ENCODE measurements at regions not wholly inside any gene's neighbourhood (a gene's known extent, or its start where the extent isn't known, plus 50 kb on each side); places are given as distances from the start of the nearest gene placed in this dataset.
"Not testable (repeated sequence)": the region's sequence is repeated elsewhere in the genome, so short reads cannot be mapped to it uniquely, and the experiment has no call there.

DNA sequence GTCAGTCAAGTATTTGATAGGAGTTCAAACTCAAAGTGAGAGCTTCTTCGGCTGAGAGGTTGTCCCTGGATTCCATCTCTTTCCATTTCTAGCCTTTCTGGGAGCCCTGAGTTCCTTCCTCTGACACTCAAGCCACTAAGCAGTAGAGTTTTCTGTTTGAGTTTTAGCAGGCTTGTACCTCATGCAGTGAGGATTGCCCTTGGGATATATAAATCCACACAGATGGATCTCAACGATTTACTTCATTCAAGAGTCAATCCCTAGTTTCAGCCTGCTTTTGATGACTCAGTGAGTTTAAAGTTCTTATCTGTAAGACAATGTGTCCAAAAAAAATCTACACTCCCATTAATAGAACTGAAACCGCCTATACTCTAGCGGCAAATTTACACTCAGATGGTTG, 2240.9 kb upstream of the WWC1 start:
- DNase-seq, result no peak

DNA sequence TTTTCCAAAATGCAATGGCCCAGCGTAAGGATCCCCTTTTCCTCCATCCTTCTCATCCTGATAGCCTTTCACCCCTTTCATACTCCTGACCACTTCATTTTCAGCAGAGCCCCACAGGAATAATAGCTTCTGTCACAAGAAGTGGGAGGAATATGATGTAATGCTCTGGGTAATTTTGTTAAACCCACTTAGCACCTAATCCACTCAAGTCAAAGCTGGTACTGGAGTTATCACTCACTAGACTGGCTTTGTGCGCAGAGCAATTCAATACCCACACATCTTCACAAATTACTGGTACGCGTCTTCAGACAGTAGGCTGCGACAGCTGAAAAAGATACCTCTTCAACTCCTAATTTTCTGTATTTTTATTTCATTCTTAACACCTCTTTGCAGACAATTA, 2232.8 kb upstream of the WWC1 start:
- no peak for DNase-seq

DNA sequence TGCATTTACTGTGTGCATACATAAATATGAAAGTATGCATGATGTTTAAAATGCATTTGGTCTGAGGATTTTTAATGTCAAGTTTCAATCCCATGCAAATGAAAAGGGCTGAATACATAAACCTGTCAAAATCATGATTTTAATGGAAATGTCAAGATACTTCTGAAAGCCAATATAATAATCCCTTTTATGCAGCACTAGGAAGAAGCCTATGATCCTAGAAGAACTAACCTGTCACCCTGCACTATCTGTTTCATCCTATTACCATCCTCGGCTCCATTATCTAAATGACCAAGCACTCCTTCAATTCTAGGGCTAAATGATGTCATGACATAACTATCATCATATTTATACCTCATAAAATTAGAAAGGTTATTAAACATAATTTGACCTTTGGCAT, 2229.4 kb upstream of the WWC1 start:
- DNase-seq, result no peak

DNA sequence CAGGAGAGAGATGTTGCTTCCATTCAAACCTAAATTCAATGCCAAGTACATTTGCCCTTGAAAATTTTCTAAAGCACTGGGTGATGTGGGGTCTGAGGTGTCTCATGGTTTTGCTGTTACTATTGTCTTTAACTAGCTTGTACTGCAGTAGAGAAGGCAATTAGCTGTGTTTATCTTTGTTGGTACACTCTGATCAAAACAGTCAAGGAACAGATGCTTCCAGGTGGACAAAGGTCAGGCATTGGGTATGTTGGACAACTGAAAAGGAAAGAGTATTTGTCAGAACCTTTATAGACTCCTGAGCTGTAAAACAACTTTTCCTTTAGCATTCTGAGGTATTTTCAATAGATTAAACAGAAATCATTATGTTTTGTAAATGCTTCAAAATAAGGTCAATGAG, 2228.7 kb upstream of the WWC1 start:
- no peak for DNase-seq

DNA sequence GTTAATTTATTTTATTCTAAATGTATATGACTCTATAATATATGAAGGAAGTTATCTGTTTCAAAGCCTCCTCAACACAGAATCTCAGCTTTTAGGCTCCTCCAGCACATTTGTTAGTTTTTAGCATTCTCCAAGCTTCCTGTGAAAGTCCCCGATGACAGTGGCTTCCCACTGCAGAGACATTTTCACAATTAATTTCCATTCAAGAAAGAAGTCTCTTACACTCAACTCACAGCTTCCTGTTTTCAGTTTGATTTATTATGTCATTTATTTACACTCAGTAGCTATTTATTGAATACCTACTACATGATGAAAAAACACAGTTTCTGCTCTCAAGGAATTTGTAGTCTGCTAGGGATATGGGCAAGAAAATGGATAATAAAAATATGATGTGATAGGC, 2228.2 kb upstream of the WWC1 start:
- no peak for DNase-seq

DNA sequence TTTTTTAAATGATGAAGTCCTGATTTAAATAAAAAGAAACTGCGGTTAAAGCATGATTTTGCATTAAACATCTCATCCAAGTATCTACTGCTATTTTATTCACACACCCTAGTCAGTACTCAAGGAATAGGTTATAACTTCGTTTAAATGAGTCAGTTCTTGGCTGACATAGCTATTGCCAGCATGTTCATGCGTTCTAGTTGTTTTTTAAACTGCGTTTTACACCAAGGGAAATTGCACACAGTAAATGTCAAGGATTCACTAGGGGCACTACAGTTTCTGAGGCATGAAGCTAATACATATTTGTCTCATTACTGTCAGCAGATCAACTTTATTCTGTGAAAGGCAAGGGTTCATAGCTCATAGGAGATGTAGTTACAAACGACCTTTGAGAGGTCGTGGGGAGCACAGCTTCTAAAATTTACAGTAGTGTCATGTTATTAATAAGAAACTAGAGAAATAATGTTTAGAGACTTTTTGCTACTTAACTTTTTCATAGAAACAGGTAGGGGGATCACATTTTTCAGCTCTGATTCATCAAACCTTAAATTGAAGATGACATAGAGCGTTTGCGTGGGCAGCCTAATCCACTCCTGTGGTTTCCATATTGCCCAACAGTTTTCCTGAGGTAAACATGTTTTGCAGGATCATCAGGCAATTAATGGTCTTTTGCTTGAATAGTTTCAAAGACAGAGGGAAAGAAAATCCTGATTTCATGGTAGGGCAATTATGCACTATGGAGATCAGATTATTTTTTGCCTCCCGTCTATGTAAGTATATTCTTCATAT, 2222.7 kb upstream of the WWC1 start:
- no peak for DNase-seq

DNA sequence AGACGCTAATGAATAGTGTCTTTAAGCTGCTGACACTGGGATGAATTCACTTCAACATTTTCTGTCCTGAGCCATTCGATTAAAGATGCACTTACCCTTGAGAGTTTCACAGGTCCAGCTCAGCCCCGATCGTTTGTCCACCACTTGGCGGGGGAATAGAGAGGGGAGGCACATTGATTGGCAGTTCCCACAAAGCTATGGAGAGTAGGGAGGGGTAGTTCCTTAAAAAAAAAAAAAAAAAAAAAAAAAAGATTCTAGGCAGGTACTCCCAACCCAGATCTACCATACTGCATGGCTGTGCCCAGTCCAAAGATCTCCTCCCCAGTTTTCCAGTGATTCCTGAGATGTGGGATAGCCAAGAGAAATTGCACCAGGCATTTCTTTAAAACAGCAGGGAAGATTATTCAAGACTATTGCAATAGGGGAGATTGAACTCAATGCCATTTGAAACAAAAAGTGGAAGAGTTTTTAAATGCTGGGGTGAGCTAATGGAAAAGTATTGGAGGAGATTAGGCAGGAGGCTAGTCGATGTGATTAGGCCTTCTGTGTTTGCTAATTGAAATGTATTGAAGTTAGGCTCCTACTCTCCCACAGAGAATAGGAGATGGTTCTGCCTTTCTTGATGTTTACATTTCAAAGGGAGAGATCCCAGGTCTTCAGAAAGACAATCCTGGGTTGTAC, 2217.4 kb upstream of the WWC1 start:
- no peak for DNase-seq

DNA sequence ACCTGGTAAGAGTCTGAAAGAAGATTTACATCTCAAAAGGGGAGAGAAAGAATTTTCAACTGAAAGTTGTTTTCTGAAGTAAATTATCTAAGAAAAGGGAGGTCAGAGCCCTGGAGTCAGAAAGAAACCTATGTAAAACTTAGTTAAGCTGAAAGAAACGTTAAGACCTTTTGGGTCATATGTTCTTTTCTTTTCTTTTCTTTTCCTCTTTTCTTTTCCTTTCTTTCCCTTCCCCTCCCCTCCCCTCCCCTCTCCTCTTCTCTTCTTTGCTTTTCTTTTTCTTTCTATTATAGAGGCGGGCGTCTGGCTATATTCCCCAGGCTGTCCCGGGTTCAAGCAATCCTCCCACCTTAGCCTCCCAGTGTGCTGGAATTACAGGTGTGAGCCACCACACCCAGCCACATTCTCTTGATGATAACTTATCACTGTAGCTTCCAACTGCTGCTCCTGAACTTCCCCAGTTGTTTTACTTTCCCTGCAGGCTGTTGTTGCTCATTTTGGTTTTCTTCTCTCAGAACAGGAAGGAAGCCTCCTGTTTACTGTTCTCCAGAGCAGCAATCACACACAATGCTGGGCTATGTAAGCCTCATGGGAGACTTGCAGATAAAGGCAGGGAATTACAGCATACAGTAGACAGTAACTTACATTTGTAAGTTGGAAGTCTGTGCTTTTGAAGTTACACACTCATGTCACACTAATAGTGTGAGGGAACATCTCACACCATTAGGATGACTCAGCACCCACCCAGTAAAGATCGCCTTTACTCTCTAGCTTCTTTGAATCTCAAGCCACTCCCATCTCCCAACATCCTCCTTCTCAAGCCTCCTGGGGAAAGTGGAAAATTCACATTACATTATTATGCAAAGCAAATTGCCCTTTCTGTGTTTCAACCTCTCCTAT, 2216.6 kb upstream of the WWC1 start:
- DNase-seq, result no peak

DNA sequence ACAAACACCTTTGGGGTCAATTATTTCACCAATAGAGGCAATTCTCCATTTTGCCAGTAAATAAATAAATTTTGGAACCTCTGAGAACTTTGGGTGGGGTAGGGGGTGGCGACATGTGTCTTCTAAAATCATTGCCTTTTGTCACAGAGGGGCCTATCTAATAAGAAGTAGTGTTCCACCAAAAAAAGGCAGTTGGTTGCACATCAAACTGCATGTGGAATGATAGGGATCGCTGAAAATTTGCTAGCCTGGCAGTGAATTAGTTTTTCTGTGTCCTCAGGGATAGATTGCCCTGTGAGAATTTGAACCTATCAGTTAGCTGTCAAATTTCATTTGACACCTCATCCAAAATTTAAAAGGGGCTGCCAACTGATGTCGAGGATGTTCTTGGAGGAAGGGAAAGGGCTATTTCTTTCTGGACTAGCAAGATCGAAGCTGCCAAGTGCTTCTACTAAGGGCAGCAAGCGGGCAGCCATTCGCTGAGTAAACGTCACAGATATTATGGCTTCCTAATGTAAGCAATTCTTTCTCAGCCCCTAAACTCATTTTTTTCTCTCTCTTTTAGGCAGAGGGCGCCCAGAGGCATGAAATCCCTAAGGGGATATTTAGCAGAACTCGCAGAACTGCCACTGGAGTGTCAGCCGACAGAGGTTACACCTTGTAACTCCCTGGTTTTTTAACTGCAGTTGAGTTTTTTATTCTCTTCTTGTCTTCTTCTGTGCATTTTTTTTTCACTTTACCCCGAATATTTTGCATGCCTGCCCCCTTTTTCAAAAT, 2208.1 kb upstream of the WWC1 start:
- DNase-seq, result no peak

DNA sequence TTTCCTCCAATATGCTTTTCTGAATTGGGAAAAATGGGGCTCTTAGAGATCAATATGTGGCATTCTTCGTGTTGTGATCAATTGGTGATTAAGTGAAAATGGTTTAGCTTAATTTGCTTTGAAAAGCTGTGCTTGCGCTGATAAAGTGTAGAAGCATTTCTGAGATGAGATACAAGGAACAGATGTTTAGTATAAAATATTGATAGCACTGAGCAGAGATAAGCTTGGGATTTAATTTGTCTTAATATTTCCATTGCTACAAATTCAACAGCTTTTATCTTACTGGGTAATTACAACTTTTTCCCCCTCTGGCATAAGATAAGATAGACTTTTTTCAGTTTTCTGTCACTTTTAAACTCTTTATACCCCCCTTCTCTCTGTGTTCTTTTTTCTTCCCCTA, 2204.9 kb upstream of the WWC1 start:
- DNase-seq, result no peak

DNA sequence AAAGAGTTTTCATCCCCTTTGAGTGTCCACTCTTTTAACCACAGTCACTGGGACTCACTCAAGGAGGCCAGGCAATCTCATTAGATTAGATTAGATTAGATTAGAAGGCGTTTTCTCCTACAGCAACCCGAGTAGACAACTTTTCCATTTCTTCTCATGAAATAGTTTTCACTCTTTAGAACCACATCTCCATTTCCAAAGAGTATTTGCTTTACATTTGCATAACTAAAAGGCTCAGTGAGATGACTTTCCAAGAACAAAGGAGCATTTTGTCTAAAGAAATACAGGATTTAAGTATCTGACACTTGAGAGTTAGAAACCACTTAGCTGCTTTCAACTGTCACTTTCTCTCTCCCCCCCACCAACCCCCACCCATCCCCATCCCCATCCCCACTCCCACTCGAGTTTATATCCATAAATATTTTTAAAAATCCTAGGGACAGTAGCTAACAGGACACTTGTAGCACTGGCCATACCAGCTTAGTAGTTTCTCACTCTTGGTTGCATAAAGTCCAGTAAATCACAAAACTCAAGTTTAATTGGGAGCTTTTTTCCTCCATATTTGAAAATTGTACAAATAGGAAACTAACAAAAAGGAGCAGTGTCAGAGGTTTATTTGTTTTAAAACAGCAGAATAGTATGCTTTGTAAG, 2202.9 kb upstream of the WWC1 start:
- no peak for DNase-seq

DNA sequence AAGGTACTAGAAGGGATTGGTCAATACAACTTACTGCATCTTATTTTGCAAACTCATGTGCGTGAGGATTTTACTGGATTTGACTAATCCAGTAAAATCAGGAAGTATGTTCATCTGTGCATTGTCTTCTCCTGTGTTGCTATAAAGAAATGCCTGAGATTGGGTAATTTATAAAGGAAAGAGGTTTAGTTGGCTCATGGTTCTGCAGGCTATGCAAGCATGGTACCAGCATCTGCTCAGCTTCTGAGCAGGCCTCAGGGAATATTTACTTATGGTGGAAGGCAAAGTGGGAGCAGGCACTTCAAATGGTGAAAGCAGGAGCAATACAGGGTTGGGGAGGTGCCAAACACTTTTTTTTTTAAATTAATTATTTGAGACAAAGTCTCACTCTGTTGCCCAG, 2199.5 kb upstream of the WWC1 start:
- DNase-seq, result no peak

DNA sequence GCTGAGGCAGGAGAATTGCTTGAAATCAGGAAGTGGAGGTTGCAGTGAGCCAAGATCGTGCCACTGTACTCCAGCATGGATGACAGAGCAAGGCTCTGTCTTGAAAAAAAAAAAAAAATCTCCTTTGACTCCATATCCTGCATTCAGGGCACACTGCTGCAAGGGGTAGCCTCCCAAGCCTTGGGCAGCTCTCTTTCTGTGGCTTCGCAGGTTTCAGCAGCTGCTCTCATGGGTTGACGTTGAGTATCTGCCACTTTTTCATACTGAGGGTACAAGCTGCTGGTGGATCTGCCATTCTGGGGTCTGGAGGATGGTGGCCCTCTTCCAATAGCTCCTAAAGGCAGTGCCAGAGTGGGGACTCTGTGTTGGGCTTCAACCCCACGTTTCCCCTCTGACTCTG, 2198.1 kb upstream of the WWC1 start:
- DNase-seq, result no peak

DNA sequence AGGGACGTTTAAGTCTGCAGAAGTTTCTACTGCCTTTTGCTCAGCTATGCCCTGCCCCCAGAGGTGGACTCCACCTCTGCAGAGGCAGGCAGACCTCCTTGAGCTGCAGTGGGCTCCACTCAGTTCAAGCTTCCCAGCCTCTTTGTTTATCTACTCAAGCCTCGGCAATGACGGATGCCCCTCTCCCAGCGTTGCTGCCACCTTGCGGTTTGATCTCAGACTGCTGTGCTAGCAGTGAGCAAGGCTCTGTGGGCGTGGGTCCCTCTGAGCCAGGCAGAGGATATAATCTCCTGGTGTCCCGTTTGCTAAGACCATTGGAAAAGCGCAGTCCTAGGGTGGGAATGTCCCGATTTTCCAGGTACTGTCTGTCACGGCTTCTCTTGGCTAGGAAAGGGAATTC, 2188.5 kb upstream of the WWC1 start:
- no peak for DNase-seq

DNA sequence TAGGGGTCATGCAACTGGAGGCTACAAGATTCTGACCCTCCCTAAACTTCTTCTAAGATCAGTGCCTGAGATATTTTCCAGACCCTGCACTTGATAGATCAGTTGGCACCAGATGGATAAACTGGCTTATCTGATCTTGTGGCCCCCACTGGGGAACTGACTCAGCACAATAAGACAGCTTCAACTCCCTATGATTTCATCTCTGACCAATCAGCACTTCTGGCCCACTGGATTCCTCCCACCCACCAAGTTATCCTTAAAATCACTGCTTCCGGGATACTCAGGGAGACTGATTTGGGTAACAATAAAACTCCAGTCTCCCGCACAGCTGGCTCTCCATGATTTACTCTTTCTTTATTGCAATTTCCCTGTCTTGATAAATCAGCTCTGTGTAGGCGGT, 2180.4 kb upstream of the WWC1 start:
- no peak for DNase-seq

DNA sequence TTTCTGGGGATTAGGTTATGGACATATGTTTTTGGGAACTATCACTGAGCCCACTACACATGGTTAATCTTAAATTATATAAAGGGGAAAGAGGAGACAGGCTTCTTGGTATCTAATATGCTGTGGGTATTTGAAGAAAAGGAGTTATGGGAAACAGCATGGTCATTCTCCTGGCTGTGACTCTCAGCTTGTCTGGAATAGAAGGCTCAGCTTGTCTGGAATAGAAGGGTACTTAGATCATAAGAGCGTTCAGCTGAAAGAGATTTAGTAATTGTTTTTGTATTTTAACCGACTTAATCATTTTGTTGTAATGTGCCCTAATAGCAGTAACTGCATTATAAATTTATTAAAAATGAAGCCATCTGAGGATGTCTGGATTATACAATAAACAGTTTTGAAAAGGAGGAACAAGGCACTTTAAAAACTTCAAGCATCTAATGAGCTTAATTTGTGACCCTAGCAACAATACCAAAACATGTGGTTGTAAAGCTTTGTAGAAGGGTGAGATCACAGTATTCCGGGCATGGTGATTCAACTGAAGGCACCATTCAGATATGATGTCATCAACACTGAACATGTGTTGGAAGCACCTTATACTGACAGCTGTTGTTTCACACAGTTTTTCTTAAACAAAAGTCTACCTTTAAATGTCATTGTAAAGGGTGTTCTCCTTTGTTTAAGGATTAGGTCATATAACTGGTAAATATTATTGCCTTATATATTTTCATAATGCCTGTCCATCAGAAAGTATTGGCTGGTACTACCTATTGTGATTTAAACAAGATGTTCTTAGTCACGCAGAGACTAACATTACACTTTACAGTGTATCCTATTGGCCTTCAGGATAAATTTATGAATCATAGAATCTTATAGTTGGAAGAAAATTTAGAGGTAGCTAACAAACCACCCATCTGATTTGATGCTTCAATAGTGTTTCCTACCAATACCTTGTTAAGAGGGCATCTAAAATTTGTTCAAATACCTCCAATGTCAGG, 2174.1 kb upstream of the WWC1 start:
- no peak for DNase-seq

DNA sequence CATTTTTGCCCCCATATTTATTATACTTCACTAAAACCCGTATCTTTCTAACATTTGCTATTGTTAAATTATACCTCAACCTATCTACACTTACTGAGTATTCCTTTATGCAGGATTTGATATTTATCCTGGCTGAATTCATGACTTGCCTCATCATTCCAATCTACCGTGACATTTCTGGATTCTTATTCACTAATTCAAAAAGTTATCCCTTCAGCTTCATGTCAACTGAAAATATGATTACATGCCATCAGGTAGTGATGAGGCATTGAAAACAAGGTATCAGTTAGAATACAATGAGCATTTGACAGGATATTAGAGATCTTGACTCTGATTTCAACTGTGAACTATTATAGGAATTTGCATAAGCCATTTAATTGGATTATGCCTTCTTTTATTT, 2171.9 kb upstream of the WWC1 start:
- DNase-seq, result no peak

DNA sequence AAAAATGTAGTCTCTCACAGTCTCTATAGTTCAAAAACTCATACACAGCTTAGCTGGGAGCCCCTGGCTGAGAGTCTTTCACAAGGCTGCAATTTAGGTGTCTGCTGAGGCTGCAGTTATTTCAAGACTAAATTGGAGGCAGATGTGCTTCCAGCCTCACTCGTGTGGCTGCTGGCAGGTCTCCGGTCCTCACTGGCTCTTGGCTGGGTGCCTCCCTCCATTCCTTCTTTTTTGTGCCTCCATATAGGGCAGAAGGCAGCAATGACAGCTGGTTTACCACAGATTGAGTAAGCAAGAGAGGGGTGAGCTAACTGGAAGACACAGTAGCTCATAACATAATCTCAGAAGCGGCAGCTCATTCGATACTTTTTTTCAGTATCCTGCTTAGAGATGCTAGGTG, 2167.7 kb upstream of the WWC1 start:
- no peak for DNase-seq

DNA sequence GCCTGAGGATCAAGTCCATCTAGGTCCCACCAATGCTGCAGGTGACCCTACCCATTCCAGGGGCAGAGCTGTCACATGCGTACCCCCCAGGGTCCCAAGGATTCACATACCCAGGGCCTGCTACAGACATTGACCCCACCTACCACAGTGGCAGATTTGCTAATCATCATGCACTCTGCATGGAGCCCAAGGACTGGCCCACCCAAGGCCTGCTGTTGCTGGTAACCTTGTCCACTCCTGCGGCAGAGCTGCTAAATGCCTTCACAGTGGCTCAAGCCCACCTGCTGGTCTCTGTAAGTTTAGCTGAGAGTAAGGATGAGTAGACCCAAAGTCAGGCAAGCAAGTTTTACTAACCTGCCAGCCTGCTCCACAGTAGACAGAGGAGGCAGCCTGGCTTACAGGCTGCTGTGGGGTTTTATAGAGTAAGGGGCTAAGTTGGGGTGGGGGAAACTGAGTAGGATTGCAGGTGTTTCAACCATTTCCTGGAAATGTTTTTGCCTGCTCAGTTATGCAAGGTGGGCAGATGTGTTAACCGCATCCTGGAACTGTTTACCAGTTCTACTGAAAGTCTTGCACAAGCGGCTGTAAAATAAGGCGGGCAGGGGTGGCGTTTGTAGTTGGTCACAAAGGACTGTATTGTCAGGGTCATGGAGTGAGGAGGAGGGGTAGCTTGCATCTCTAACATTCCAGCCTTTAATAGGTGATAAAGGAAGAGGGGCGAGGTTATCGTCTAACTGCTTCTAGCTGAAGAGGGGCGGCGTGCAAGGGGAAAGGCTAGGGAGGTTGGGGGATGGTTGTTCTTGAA, 2163.5 kb upstream of the WWC1 start:
- DNase-seq, result no peak

DNA sequence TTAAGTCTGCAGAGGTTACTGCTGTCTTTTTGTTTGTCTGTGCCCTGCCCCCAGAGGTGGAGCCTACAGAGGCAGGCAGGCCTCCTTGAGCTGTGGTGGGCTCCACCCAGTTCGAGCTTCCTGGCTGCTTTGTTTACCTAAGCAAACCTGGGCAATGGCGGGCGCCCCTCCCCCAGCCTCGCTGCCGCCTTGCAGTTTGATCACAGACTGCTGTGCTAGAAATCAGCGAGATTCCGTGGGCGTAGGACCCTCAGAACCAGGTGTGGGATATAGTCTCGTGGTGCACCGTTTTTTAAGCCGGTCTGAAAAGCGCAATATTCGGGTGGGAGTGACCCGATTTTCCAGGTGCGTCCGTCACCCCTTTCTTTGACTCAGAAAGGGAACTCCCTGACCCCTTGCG, 2146.3 kb upstream of the WWC1 start:
- DNase-seq, result not testable (repeated sequence)
